ENCODE measurements at regions not wholly inside any gene's neighbourhood (a gene's known extent, or its start where the extent isn't known, plus 50 kb on each side); places are given as distances from the start of the nearest gene placed in this dataset.

DNA sequence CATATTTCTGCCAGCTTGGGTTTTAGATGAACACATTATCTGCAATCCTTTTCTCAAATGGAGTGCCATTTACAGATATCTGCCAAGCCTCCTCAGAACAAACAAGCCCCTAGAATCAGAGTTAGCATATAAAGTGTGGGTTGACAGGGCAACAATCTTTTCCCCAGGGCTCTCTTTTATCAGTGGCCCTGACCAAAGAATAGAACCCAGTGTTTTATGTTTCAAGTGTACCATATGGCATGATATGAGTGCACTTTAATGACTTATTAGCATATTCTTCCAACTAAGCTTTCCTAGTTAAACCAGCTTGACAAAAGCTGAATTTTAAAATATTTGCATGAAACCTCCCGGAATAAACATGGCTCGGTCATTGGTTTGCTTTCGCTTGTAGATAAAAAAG lies 57.3 kb downstream of the EVX1 start:
- no peaks in the 10 kb centered on the region for H3K27me3 ChIP-seq
- WGBS, 2 donors = 88 to 97% methylated on average over 3 of the region's 3 CpGs
- H3K4me1 ChIP-seq = no peaks in the 10 kb centered on the region
- no peaks in the 10 kb centered on the region for H3K36me3 ChIP-seq (replicated peaks in 1 of 2; ENCODE audit: insufficient read depth in 1 of 2, low read depth in 2 of 2)
- ATAC-seq (no peak), DNase-seq (no peak)
- H3K9me3 ChIP-seq = no peaks in the 10 kb centered on the region
- no peak overlapping the region for H3K27ac ChIP-seq
- intact Hi-C loops (cut with DNase I) = no loop called here
- no peak for TF ChIP-seq POLR2A (IDR thresholded peaks at IDR 0.05)
- TF ChIP-seq CTCF (IDR thresholded peaks at IDR 0.05) = no peak
- H3K4me3 ChIP-seq = no peak overlapping the region

DNA sequence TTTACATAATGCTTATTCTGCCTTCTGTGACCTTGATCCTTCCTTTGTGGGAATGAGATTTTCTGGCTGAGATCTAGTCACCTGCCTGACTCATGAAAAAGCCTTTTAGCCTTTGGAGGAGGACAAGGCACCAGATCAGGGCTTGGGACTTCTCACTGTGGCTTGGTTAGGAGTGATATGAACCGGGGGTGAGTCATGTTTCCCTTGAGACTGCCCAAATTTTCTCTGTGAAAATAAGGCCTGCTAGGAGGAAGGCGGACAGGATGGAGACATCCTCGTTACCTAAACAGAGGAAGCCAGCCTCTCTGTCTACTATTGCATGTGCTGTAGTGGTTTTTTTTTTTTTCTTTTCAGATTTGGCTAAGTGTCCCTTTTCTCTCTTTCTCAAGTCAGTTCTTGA lies 57.8 kb downstream of the EVX1 start:
- H3K9me3 ChIP-seq = no peaks in the 10 kb centered on the region
- 74 to 91% methylated on average over 3 of the region's 3 CpGs for WGBS, 2 donors
- no peak for DNase-seq
- no peaks in the 10 kb centered on the region for H3K4me1 ChIP-seq
- H3K36me3 ChIP-seq (replicated peaks in 1 of 2; ENCODE audit: insufficient read depth in 1 of 2, low read depth in 2 of 2) = no peaks in the 10 kb centered on the region
- no peak overlapping the region for H3K27ac ChIP-seq
- no peak overlapping the region for H3K4me3 ChIP-seq
- intact Hi-C loops (cut with DNase I) = no loop called here
- no peaks in the 10 kb centered on the region for H3K27me3 ChIP-seq
- no peak for ATAC-seq
- TF ChIP-seq POLR2A (IDR thresholded peaks at IDR 0.05) (no peak), CTCF (IDR thresholded peaks at IDR 0.05) (no peak)

DNA sequence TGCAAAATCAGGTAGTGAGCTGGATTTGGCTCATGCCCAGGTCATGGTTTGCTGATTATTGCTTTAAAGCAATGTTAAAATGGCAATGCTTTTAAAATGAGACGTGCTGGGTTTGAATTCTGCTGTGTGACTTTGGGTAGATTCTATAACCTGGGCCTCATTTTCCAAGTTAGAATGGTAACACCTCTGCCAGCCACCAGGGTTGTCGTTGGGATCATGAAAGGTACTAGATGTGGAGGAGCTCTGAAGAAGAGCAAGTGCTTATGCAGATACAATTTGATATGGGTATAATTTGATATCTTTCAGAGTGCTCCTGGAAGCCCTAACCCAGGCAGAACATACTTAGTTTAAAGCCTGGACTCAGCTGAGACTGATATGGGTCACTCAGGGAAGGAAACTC lies 60.0 kb downstream of the EVX1 start:
- Histone ChIP-seq H3K27ac (no peak overlapping the region), H3K4me3 (no peak overlapping the region), H3K27me3 (no peaks in the 10 kb centered on the region), H3K4me1 (no peaks in the 10 kb centered on the region), H3K9me3 (no peaks in the 10 kb centered on the region), H3K36me3 (replicated peaks in 1 of 2; ENCODE audit: insufficient read depth in 1 of 2, low read depth in 2 of 2) (no peaks in the 10 kb centered on the region)
- intact Hi-C loops (cut with DNase I) = no loop called here
- no peak for TF ChIP-seq CTCF (IDR thresholded peaks at IDR 0.05)
- TF ChIP-seq POLR2A (IDR thresholded peaks at IDR 0.05) = no peak
- ATAC-seq (no peak), DNase-seq (no peak)
- WGBS, 2 donors = 84 to 85% methylated on average over 2 of the region's 2 CpGs

DNA sequence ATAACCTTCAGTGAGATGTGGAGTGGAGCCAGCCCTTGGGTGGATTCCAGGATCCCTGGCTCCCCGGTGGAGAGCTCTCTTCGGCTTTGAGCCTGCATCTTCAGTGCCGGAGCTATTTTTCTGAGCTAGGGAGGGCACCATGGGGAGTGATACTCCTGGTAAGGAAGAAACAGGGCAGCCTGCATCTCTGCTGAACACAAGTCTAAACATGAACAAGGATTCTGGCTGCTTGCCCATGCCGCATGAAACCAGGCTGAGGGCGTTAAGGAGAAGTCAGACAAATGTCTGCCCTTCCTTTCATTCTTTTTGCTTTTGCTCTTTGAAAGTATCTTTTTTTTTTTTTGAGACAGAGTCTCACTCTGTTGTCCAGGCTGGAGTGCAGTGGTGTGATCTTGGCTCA lies 60.4 kb downstream of the EVX1 start:
- intact Hi-C loops (cut with DNase I) = no loop called here
- no peaks in the 10 kb centered on the region for H3K36me3 ChIP-seq (replicated peaks in 1 of 2; ENCODE audit: insufficient read depth in 1 of 2, low read depth in 2 of 2)
- H3K27ac ChIP-seq = no peak overlapping the region
- ATAC-seq (no peak), DNase-seq (no peak)
- H3K4me3 ChIP-seq = no peak overlapping the region
- no peaks in the 10 kb centered on the region for H3K27me3 ChIP-seq
- H3K9me3 ChIP-seq = no peaks in the 10 kb centered on the region
- 73 to 79% methylated on average over 5 of the region's 5 CpGs for WGBS, 2 donors
- TF ChIP-seq CTCF (IDR thresholded peaks at IDR 0.05) (no peak), POLR2A (IDR thresholded peaks at IDR 0.05) (no peak)
- no peaks in the 10 kb centered on the region for H3K4me1 ChIP-seq

- intact Hi-C loops (cut with DNase I) = no loop called here
- H3K4me1 ChIP-seq = no peaks in the 10 kb centered on the region
- no peak for TF ChIP-seq CTCF (IDR thresholded peaks at IDR 0.05)
- no peak for TF ChIP-seq POLR2A (IDR thresholded peaks at IDR 0.05)
- H3K36me3 ChIP-seq (replicated peaks in 1 of 2; ENCODE audit: insufficient read depth in 1 of 2, low read depth in 2 of 2) = no peaks in the 10 kb centered on the region
- H3K4me3 ChIP-seq = no peak overlapping the region
- H3K27me3 ChIP-seq = no peaks in the 10 kb centered on the region
- 82 to 88% methylated on average over 6 of the region's 6 CpGs for WGBS, 2 donors
- DNase-seq = no peak
- no peak overlapping the region for H3K27ac ChIP-seq
- no peaks in the 10 kb centered on the region for H3K9me3 ChIP-seq
- no peak for ATAC-seq
Observed at GRCh38 chr7:27305854-27306253, 63.3 kb downstream of the EVX1 start.
